H1 (cell line): ENCODE measurements at regions not wholly inside any gene's neighbourhood (a gene's known extent, or its start where the extent isn't known, plus 50 kb on each side); places are given as distances from the start of the nearest gene placed in this dataset.

Experiments used
- CTCF ChIA-PET: fragments of 300-600 bp; sonication (Branson Sonifier 250); formaldehyde crosslinking; loops from one replicate; lab custom pipeline; 2021; ENCODE audit not compliant: partially characterized antibody; lab: Charles Lee
- POLR2A ChIA-PET: fragments of 300-600 bp; sonication (Branson Sonifier 250); formaldehyde crosslinking; loops from one replicate; lab custom pipeline; 2021; ENCODE audit warnings: inconsistent platforms; ENCODE audit not compliant: partially characterized antibody; lab: Charles Lee
- DNase-seq, 2 experiments: peaks; one replicate each; pipeline versions ENCODE4 v3.0.0 to v3.0.0-alpha.2; 2010 to 2022; ENCODE audit warnings: low spot score in 2 of 2, low read depth in 1 of 2, mixed read lengths in 1 of 2
- FAIRE-seq: peaks from 2 replicates; lab custom pipeline; 2011; peaks lifted over from hg19 to GRCh38; lab: Jason Lieb, UNC
- H2AFZ ChIP-seq: 2 replicates; pipeline ENCODE4 v1.8.1; 2012; ENCODE audit warnings: low read length, inconsistent platforms
- H2AK5ac ChIP-seq: 2 replicates; pipeline ENCODE4 v1.6.1; 2013; ENCODE audit warnings: low read depth, low read length
- H2BK120ac ChIP-seq: replicated peaks from 2 replicates; pipeline ENCODE3; 2013; ENCODE audit warnings: low read depth, low read length, inconsistent platforms
- H2BK12ac ChIP-seq: 2 replicates; pipeline ENCODE4 v1.6.1; 2013; ENCODE audit warnings: low read depth, low read length
- H2BK15ac ChIP-seq: 2 replicates; pipeline ENCODE4 v1.6.1; 2013; ENCODE audit warnings: low read length
- H2BK20ac ChIP-seq: 2 replicates; pipeline ENCODE4 v1.6.1; 2013; ENCODE audit warnings: low read length
- H2BK5ac ChIP-seq: 2 replicates; pipeline ENCODE4 v1.6.1; 2013; ENCODE audit warnings: low read depth, low read length
- H3K14ac ChIP-seq: 2 replicates; pipeline ENCODE4 v1.6.1; 2013; ENCODE audit warnings: inconsistent platforms; ENCODE audit not compliant: insufficient read length
- H3K18ac ChIP-seq: 2 replicates; pipeline ENCODE4 v1.6.1; 2013; ENCODE audit warnings: low read length; ENCODE audit errors: extremely low read depth
- H3K23ac ChIP-seq: 2 replicates; pipeline ENCODE4 v1.6.1; 2013; ENCODE audit warnings: inconsistent platforms; ENCODE audit not compliant: insufficient read length
- H3K23me2 ChIP-seq: 2 replicates; pipeline ENCODE4 v1.6.1; 2013; ENCODE audit warnings: low read depth, low read length
- H3K27ac ChIP-seq: 2 replicates; pipeline ENCODE4 v1.6.1; 2011; ENCODE audit warnings: low read depth, low read length, inconsistent platforms
- H3K27me3 ChIP-seq, 4 experiments: replicated peaks in 1 of 4; 1 replicate in 1 of 4; 2 replicates in 3 of 4; pipeline versions ENCODE4 v1.6.1 to v1.8.1; 2011 to 2013; ENCODE audit warnings: low read length in 3 of 4, mild to moderate bottlenecking in 3 of 4, inconsistent platforms in 2 of 4, mixed read lengths in 2 of 4, moderate library complexity in 1 of 4; ENCODE audit not compliant: control insufficient read depth in 3 of 4, insufficient read depth in 3 of 4; ENCODE audit errors: extremely low read depth in 1 of 4
- H3K36me3 ChIP-seq, 4 experiments: 2 replicates each; pipeline versions ENCODE4 v1.6.1 to v1.8.1; 2011 to 2013; ENCODE audit warnings: mild to moderate bottlenecking in 4 of 4, low read length in 3 of 4, moderate library complexity in 2 of 4, control low read depth in 1 of 4, inconsistent platforms in 1 of 4; ENCODE audit not compliant: insufficient read depth in 4 of 4, control insufficient read depth in 2 of 4
- H3K4ac ChIP-seq: replicated peaks from 2 replicates; pipeline ENCODE3; 2013; ENCODE audit warnings: low read length, low read depth, mixed read lengths, inconsistent platforms; ENCODE audit not compliant: insufficient read length
- H3K4me1 ChIP-seq, 4 experiments: replicated peaks in 1 of 4; 1 replicate in 1 of 4; 2 replicates in 3 of 4; pipeline versions ENCODE4 v1.6.1 to v1.8.1; 2011 to 2013; ENCODE audit warnings: low read length in 3 of 4, inconsistent platforms in 2 of 4, mixed read lengths in 1 of 4; ENCODE audit not compliant: insufficient read depth in 4 of 4, control insufficient read depth in 3 of 4
- H3K4me2 ChIP-seq, 2 experiments: 2 replicates each; pipeline versions ENCODE4 v1.6.1 to v1.8.1; 2011 to 2013; ENCODE audit warnings: low read depth in 2 of 2, low read length in 2 of 2, control low read depth in 1 of 2, inconsistent platforms in 1 of 2, mild to moderate bottlenecking in 1 of 2; ENCODE audit not compliant: insufficient read depth in 1 of 2
- H3K4me3 ChIP-seq, 4 experiments: fragments of 200-600, 300-600 bp in 1 of 4; sonication (generic), shearing (Covaris generic), sonication (Bioruptor Twin) in 1 of 4; 2 replicates each; pipeline versions ENCODE4 v1.5.1 to v1.8.1; 2011 to 2016; ENCODE audit warnings: low read length in 4 of 4, low read depth in 3 of 4, control low read depth in 2 of 4, inconsistent platforms in 2 of 4, mild to moderate bottlenecking in 2 of 4, mixed read lengths in 1 of 4, moderate library complexity in 1 of 4; ENCODE audit not compliant: insufficient read depth in 2 of 4; ENCODE audit errors: extremely low read depth in 1 of 4
- H3K56ac ChIP-seq: replicated peaks from 2 replicates; pipeline ENCODE3; 2013; ENCODE audit warnings: low read depth, mild to moderate bottlenecking, mixed read lengths, low read length, inconsistent platforms; ENCODE audit not compliant: insufficient read length
- H3K79me1 ChIP-seq: 2 replicates; pipeline ENCODE4 v1.6.1; 2013; ENCODE audit warnings: low read depth, low read length, control low read depth
- H3K79me2 ChIP-seq, 2 experiments: 2 replicates each; pipeline versions ENCODE4 v1.6.1 to v1.8.1; 2012 to 2013; ENCODE audit warnings: low read length in 2 of 2, mild to moderate bottlenecking in 2 of 2, inconsistent platforms in 1 of 2; ENCODE audit not compliant: insufficient read depth in 2 of 2, control insufficient read depth in 1 of 2
- H3K9ac ChIP-seq, 4 experiments: replicated peaks in 1 of 4; 1 replicate in 1 of 4; 2 replicates in 3 of 4; pipeline versions ENCODE4 v1.6.1 to v1.8.1; 2011 to 2013; ENCODE audit warnings: low read depth in 3 of 4, low read length in 3 of 4, control low read depth in 2 of 4, mild to moderate bottlenecking in 2 of 4, moderate library complexity in 2 of 4, inconsistent platforms in 1 of 4; ENCODE audit errors: extremely low read depth in 1 of 4
- H3K9me3 ChIP-seq, 2 experiments: 2 replicates each; pipeline versions ENCODE4 v1.6.1 to v1.8.1; 2012 to 2013; ENCODE audit warnings: mild to moderate bottlenecking in 2 of 2, moderate library complexity in 2 of 2, control low read depth in 1 of 2, inconsistent platforms in 1 of 2, low read depth in 1 of 2, low read length in 1 of 2, mixed read lengths in 1 of 2; ENCODE audit not compliant: insufficient read depth in 2 of 2
- H4K20me1 ChIP-seq, 2 experiments: replicated peaks in 1 of 2; 2 replicates each; pipeline versions ENCODE3 to v1.8.1; 2011 to 2013; ENCODE audit warnings: inconsistent platforms in 2 of 2, low read length in 2 of 2, mild to moderate bottlenecking in 1 of 2; ENCODE audit not compliant: insufficient read depth in 2 of 2, control insufficient read depth in 1 of 2
- H4K5ac ChIP-seq: 2 replicates; pipeline ENCODE4 v1.6.1; 2013; ENCODE audit warnings: low read length, low read depth, mixed read lengths, inconsistent platforms; ENCODE audit not compliant: insufficient read length
- H4K8ac ChIP-seq: 2 replicates; pipeline ENCODE4 v1.8.0; 2013; ENCODE audit warnings: mild to moderate bottlenecking, moderate library complexity, low read length, inconsistent platforms; ENCODE audit not compliant: insufficient read depth; ENCODE audit errors: extremely low read depth
- H4K91ac ChIP-seq: replicated peaks from 2 replicates; pipeline ENCODE3; 2013; ENCODE audit warnings: low read length, mixed read lengths, inconsistent platforms; ENCODE audit not compliant: insufficient read length
- EZH2 ChIP-seq: fragments of 200-600 bp; sonication (generic); IDR thresholded peaks from 2 replicates; pipeline ENCODE4 v1.7.1; 2012; ENCODE audit warnings: low read depth, mild to moderate bottlenecking, moderate library complexity, low read length, inconsistent platforms; ENCODE audit not compliant: severe bottlenecking
- TF ChIP-seq, protein P1 (sequence below), 3 experiments: IDR thresholded peaks; 1 replicate in 2 of 3; 2 replicates in 1 of 3; pipeline versions ENCODE4 v1.5.1 to v1.6.1; 2011; ENCODE audit warnings: low read length in 3 of 3, mild to moderate bottlenecking in 3 of 3, inconsistent platforms in 2 of 3, low read depth in 1 of 3, moderate library complexity in 1 of 3; ENCODE audit not compliant: insufficient read depth in 1 of 3; ENCODE audit errors: control extremely low read depth in 1 of 3

DNA sequence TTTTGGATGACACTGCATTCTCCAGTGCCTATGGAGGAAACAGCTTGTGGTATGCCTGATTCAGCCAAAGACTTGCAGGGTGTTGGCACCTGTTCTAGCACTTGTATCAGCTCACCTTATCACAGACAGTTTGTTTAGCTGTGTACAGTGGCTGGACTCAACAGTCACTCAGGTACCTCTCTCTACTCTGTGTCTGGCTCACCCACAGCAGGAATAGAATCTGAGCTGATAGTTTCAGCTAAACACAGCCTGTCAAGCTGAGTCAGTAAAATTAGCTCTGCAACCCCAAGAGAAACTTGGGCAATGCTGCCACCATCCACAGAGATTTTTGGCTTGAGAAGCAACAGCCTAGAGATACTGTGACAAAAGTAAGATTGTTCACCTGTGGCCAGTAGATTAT, 101.5 kb downstream of the RBMY1A1 start:
- no peaks in the 10 kb centered on the region for H3K79me1 ChIP-seq

More for the DNA sequence above, 101.5 kb downstream of the RBMY1A1 start:
- no peak for TF ChIP-seq EZH2
- TF ChIP-seq, protein P1, sequence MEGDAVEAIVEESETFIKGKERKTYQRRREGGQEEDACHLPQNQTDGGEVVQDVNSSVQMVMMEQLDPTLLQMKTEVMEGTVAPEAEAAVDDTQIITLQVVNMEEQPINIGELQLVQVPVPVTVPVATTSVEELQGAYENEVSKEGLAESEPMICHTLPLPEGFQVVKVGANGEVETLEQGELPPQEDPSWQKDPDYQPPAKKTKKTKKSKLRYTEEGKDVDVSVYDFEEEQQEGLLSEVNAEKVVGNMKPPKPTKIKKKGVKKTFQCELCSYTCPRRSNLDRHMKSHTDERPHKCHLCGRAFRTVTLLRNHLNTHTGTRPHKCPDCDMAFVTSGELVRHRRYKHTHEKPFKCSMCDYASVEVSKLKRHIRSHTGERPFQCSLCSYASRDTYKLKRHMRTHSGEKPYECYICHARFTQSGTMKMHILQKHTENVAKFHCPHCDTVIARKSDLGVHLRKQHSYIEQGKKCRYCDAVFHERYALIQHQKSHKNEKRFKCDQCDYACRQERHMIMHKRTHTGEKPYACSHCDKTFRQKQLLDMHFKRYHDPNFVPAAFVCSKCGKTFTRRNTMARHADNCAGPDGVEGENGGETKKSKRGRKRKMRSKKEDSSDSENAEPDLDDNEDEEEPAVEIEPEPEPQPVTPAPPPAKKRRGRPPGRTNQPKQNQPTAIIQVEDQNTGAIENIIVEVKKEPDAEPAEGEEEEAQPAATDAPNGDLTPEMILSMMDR (IDR thresholded peaks at IDR 0.05; ENCODE audit: control extremely low read depth in 1 of 3, insufficient read depth in 1 of 3, low read depth in 1 of 3, low read length in 3 of 3) = no peak
- H2BK15ac ChIP-seq = no peak overlapping the region
- H3K9me3 ChIP-seq = peaks cover 12 to 32% of the 10 kb centered on the region in 2 experiments; a peak in 3 of 4 replicates
- H2BK120ac ChIP-seq = no peak overlapping the region
- no peak overlapping the region for H3K4me3 ChIP-seq
- DNase-seq (no peak), FAIRE-seq (no peak)
- ChIA-PET CTCF (no interaction called here), POLR2A (no interaction called here)
- no peak overlapping the region for H2BK20ac ChIP-seq
- no peak overlapping the region for H2BK12ac ChIP-seq
- H2AK5ac ChIP-seq = no peak overlapping the region
- H3K4ac ChIP-seq = no peak overlapping the region
- H3K18ac ChIP-seq = no peak overlapping the region
- H3K36me3 ChIP-seq = no peaks in the 10 kb centered on the region
- H3K27me3 ChIP-seq = no peaks in the 10 kb centered on the region
- H4K8ac ChIP-seq = no peak overlapping the region
- no peaks in the 10 kb centered on the region for H4K20me1 ChIP-seq
- H4K5ac ChIP-seq = no peak overlapping the region
- H3K4me1 ChIP-seq = no peaks in the 10 kb centered on the region
- no peak overlapping the region for H3K14ac ChIP-seq
- no peak overlapping the region for H3K27ac ChIP-seq
- H3K9ac ChIP-seq = no peak overlapping the region
- peaks cover 3% of the 10 kb centered on the region; the same call in 1 of the 2 replicates for H3K23me2 ChIP-seq
- no peak overlapping the region for H3K56ac ChIP-seq
- H3K23ac ChIP-seq = no peak overlapping the region
- no peak overlapping the region for H2AFZ ChIP-seq
- no peak overlapping the region for H3K4me2 ChIP-seq
- no peak overlapping the region for H2BK5ac ChIP-seq
- no peak overlapping the region for H4K91ac ChIP-seq
- H3K79me2 ChIP-seq = no peaks in the 10 kb centered on the region
